ENCODE measurements at regions not wholly inside any gene's neighbourhood (a gene's known extent, or its start where the extent isn't known, plus 50 kb on each side); places are given as distances from the start of the nearest gene placed in this dataset.

GRCh38 chr9:134516464-134516863, 125.1 kb upstream of the COL5A1 start:
- no peak overlapping the region for H3K4me3 ChIP-seq (ENCODE audit: low read depth, low read length)
- DNase-seq = no peak
- H3K27ac ChIP-seq = no peak overlapping the region
- no peaks in the 10 kb centered on the region for H3K36me3 ChIP-seq (replicated peaks)
- no peak for TF ChIP-seq CTCF (IDR thresholded peaks at IDR 0.05; ENCODE audit: low read depth, low read length, missing control alignments)
- in situ Hi-C loops (cut with HindIII; ENCODE audit: low pct_ligation_motif_present, low sequenced_read_pairs) = no loop called here
- no peaks in the 10 kb centered on the region for H3K27me3 ChIP-seq (replicated peaks)

GRCh38 chr9:134517069-134517680, 124.4 kb upstream of the COL5A1 start:
- no peak for DNase-seq
- Histone ChIP-seq H3K36me3 (replicated peaks) (no peaks in the 10 kb centered on the region), H3K4me3 (ENCODE audit: low read depth, low read length) (no peak overlapping the region), H3K27ac (no peak overlapping the region), H3K27me3 (replicated peaks) (no peaks in the 10 kb centered on the region)
- in situ Hi-C loops (cut with HindIII; ENCODE audit: low pct_ligation_motif_present, low sequenced_read_pairs) = no loop called here
- TF ChIP-seq CTCF (IDR thresholded peaks at IDR 0.05; ENCODE audit: low read depth, low read length, missing control alignments) = no peak

GRCh38 chr9:134518004-134518606, 123.5 kb upstream of the COL5A1 start:
- no peak overlapping the region for H3K27ac ChIP-seq
- in situ Hi-C loops (cut with HindIII; ENCODE audit: low pct_ligation_motif_present, low sequenced_read_pairs) = no loop called here
- no peaks in the 10 kb centered on the region for H3K36me3 ChIP-seq (replicated peaks)
- no peak for DNase-seq
- H3K27me3 ChIP-seq (replicated peaks) = no peaks in the 10 kb centered on the region
- no peak for TF ChIP-seq CTCF (IDR thresholded peaks at IDR 0.05; ENCODE audit: low read depth, low read length, missing control alignments)
- no peak overlapping the region for H3K4me3 ChIP-seq (ENCODE audit: low read depth, low read length)

- in situ Hi-C loops (cut with HindIII; ENCODE audit: low pct_ligation_motif_present, low sequenced_read_pairs) = no loop called here
- no peaks in the 10 kb centered on the region for H3K36me3 ChIP-seq (replicated peaks)
- H3K4me3 ChIP-seq (ENCODE audit: low read depth, low read length) = no peak overlapping the region
- no peak for TF ChIP-seq CTCF (IDR thresholded peaks at IDR 0.05; ENCODE audit: low read depth, low read length, missing control alignments)
- no peak for DNase-seq
- no peak overlapping the region for H3K27ac ChIP-seq
- no peaks in the 10 kb centered on the region for H3K27me3 ChIP-seq (replicated peaks)
Measured at GRCh38 chr9:134519375-134520070, 122.1 kb upstream of the COL5A1 start.

- Histone ChIP-seq H3K27ac (no peak overlapping the region), H3K27me3 (replicated peaks) (no peaks in the 10 kb centered on the region), H3K36me3 (replicated peaks) (no peaks in the 10 kb centered on the region), H3K4me3 (ENCODE audit: low read depth, low read length) (no peak overlapping the region)
- DNase-seq = no peak
- in situ Hi-C loops (cut with HindIII; ENCODE audit: low pct_ligation_motif_present, low sequenced_read_pairs) = no loop called here
- no peak for TF ChIP-seq CTCF (IDR thresholded peaks at IDR 0.05; ENCODE audit: low read depth, low read length, missing control alignments)
Measured at GRCh38 chr9:134521817-134522501, 119.6 kb upstream of the COL5A1 start.

Data from brain microvascular endothelial cell (primary cell).